ENCODE measurements at regions not wholly inside any gene's neighbourhood (a gene's known extent, or its start where the extent isn't known, plus 50 kb on each side); places are given as distances from the start of the nearest gene placed in this dataset.

DNA sequence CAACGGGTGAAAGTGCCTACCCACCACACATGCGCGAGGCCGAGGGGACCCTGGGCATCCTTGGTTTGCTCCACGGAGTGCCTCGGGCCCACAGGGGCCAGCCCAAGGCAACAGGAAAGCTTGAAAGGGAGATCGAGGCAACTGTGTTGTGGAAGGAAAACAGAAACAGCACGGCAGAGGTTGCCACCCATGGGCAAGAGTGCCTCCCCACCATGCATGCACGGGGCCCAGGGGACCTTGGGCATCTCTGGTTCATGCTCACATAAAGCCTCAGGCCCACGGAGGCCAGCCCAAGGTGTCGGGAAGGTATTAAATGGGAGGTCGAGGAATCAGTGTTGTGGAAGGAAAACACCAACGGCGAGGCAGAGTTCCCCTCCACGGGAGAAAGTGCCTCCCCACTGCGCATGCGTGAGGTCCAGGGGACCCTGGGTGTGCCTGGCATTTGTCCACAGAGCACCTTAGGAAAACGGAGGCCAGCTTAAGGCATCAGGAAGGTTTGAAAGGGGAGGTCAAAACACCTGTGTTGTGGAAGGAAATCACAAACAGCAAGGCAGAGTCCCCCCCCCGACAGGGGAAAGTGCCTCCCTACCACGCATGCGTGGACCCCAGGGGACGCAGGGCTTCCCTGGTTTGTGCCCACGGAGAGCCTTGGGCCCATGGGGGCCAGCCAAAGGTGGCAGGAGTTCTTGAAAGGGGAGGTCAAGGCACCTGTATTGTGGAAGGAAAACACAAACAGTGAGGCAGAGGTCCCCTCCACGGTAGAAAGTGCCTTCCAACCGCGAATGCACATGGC is 367.3 kb downstream of the ALG10 start:
- no peaks in the 10 kb centered on the region for H3K27me3 ChIP-seq
- Mint-ChIP-seq H3K4me3 (no peak overlapping the region), H3K27me3 (ENCODE audit: insufficient read depth, low read depth) (peaks cover 5% of the 10 kb centered on the region), H3K36me3 (no peaks in the 10 kb centered on the region), H3K9me3 (peaks cover 43% of the 10 kb centered on the region), H3K27ac (no peak overlapping the region), H3K4me1 (no peaks in the 10 kb centered on the region)
- H4K20me1 ChIP-seq (ENCODE audit: low read depth) = no peaks in the 10 kb centered on the region
- no peaks in the 10 kb centered on the region for H3K4me1 ChIP-seq
- H3K4me3 ChIP-seq = no peak overlapping the region
- TF ChIP-seq EZH2 (IDR thresholded peaks at IDR 0.05) (no peak), EZH2phosphoT487 (IDR thresholded peaks at IDR 0.05) (no peak)
- TF ChIP-seq, protein P1, sequence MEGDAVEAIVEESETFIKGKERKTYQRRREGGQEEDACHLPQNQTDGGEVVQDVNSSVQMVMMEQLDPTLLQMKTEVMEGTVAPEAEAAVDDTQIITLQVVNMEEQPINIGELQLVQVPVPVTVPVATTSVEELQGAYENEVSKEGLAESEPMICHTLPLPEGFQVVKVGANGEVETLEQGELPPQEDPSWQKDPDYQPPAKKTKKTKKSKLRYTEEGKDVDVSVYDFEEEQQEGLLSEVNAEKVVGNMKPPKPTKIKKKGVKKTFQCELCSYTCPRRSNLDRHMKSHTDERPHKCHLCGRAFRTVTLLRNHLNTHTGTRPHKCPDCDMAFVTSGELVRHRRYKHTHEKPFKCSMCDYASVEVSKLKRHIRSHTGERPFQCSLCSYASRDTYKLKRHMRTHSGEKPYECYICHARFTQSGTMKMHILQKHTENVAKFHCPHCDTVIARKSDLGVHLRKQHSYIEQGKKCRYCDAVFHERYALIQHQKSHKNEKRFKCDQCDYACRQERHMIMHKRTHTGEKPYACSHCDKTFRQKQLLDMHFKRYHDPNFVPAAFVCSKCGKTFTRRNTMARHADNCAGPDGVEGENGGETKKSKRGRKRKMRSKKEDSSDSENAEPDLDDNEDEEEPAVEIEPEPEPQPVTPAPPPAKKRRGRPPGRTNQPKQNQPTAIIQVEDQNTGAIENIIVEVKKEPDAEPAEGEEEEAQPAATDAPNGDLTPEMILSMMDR (IDR thresholded peaks at IDR 0.05) = no peak
- H3K9ac ChIP-seq = no peak overlapping the region
- H3F3A ChIP-seq (ENCODE audit: low read depth) = no peaks in the 10 kb centered on the region
- no peak overlapping the region for H3K27ac ChIP-seq
- no peaks in the 10 kb centered on the region for H3K79me2 ChIP-seq (ENCODE audit: low read depth)
- peaks cover 4% of the 10 kb centered on the region for H3K9me3 ChIP-seq (ENCODE audit: low read depth)
- H3K36me3 ChIP-seq = no peaks in the 10 kb centered on the region
- H2AFZ ChIP-seq (replicated peaks) = no peak overlapping the region
- no peak overlapping the region for H3K4me2 ChIP-seq
- DNase-seq (ENCODE audit: low spot score) = no peak

DNA sequence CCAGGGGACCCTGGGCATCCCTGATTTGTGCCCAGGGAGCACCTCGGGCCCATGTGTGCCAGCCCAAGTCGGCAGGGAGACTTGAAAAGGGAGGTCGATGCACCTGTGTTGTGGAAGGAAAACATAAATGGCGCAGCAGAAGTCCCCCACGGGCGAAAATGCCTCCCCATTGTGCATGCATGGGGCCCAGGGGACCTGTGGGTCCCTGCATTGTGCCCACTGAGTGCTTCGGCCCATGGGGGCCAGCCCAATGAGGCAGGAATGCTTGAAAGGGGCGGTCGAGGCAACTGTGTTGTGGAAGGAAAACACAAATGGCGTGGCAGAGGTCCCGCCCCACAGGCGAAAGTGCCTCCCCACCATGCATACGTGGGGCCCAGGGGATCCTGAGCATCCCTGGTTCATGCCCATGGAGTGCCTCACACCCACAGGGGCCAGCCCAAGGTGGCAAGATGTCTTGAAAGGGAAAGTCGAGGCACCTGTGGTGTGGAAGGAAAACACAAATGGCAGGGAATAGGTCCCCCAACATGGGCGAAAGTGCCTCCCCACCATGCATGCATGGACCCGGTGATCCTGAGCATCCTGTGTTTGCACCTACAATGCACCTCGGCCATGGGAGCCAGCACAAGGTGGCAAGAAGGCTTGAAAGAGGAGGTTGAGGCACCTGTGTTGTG is 368.0 kb downstream of the ALG10 start:
- Mint-ChIP-seq H3K4me3 (no peak overlapping the region), H3K27ac (no peak overlapping the region), H3K36me3 (no peaks in the 10 kb centered on the region), H3K4me1 (no peaks in the 10 kb centered on the region), H3K27me3 (ENCODE audit: insufficient read depth, low read depth) (peaks cover 5% of the 10 kb centered on the region), H3K9me3 (peaks cover 39% of the 10 kb centered on the region)
- Histone ChIP-seq H3F3A (ENCODE audit: low read depth) (no peaks in the 10 kb centered on the region), H3K9me3 (ENCODE audit: low read depth) (peaks cover 4% of the 10 kb centered on the region), H2AFZ (replicated peaks) (no peak overlapping the region), H3K4me2 (no peak overlapping the region), H3K4me3 (no peak overlapping the region), H3K9ac (no peak overlapping the region), H3K27me3 (no peaks in the 10 kb centered on the region), H3K79me2 (ENCODE audit: low read depth) (no peaks in the 10 kb centered on the region), H3K27ac (no peak overlapping the region), H4K20me1 (ENCODE audit: low read depth) (no peaks in the 10 kb centered on the region), H3K4me1 (no peaks in the 10 kb centered on the region), H3K36me3 (no peaks in the 10 kb centered on the region)
- no peak for DNase-seq (ENCODE audit: low spot score)
- TF ChIP-seq EZH2phosphoT487 (IDR thresholded peaks at IDR 0.05) (no peak), EZH2 (IDR thresholded peaks at IDR 0.05) (no peak)
- TF ChIP-seq, protein P1 (IDR thresholded peaks at IDR 0.05) = no peak

DNA sequence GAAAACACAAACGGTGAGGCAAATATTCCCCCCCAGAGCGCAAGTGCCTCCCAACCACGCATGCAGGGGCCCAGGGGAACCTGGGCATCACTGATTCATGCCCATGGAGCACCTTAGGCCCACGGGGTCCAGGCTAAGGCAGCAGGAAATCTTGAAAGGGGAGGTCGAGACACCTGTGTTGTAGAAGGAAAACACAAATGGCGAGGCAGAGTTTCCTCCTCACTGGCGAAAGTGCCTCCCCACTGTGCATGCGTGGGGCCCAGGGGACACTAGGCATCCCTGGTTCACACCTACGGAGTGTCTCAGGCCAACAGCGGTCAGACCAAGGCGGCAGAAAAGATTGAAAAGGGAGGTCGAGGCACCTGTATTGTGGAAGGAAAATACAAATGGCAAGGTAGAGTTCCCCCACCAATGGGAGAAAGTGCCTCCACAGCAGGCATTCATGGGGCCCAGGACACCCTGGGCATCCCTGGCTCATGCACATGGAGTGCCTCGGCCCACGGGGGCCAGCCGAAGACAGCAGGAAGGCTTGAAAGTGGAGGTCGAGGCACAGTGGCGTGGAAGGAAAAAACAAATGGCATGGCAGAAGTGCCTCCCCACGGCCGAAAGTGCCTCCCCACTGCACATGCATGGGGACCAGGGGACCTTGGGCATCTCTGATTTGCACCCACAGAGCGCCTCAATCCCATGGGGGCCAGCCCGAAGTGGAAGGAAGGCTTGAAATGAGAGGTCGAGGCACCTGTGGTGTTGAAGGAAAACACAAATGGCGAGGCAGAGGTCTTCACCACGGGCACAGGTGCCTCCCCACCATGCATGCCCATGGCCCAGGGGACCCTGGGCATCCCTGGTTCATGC is 368.8 kb downstream of the ALG10 start:
- Histone ChIP-seq H3K79me2 (ENCODE audit: low read depth) (no peaks in the 10 kb centered on the region), H3K4me3 (no peak overlapping the region), H3K36me3 (no peaks in the 10 kb centered on the region), H3K27ac (no peak overlapping the region), H3K27me3 (no peaks in the 10 kb centered on the region), H2AFZ (replicated peaks) (no peak overlapping the region), H3K4me2 (no peak overlapping the region), H3K9ac (no peak overlapping the region), H3F3A (ENCODE audit: low read depth) (no peaks in the 10 kb centered on the region), H3K9me3 (ENCODE audit: low read depth) (peaks cover 4% of the 10 kb centered on the region), H3K4me1 (no peaks in the 10 kb centered on the region), H4K20me1 (ENCODE audit: low read depth) (no peaks in the 10 kb centered on the region)
- Mint-ChIP-seq H3K4me1 (no peaks in the 10 kb centered on the region), H3K27ac (no peak overlapping the region), H3K4me3 (no peak overlapping the region), H3K36me3 (no peaks in the 10 kb centered on the region), H3K27me3 (ENCODE audit: insufficient read depth, low read depth) (peaks cover 5% of the 10 kb centered on the region), H3K9me3 (peaks cover 41% of the 10 kb centered on the region)
- no peak for DNase-seq (ENCODE audit: low spot score)
- TF ChIP-seq, protein P1 (IDR thresholded peaks at IDR 0.05) = no peak
- no peak for TF ChIP-seq EZH2 (IDR thresholded peaks at IDR 0.05)
- no peak for TF ChIP-seq EZH2phosphoT487 (IDR thresholded peaks at IDR 0.05)
